Astrocyte (in vitro differentiated cells and primary cell): ENCODE measurements at regions not wholly inside any gene's neighbourhood (a gene's known extent, or its start where the extent isn't known, plus 50 kb on each side); places are given as distances from the start of the nearest gene placed in this dataset.
A peak's percentile ranks its signal among the peaks of the same experiment; 100 is the strongest.

Source experiments
- DNase-seq: peaks from one replicate; pipeline ENCODE4 v3.0.0-alpha.2; 2010; ENCODE audit warnings: low read depth
- FAIRE-seq: peaks from 2 replicates; lab custom pipeline; 2011; peaks lifted over from hg19 to GRCh38; lab: Jason Lieb, UNC
- H2AFZ ChIP-seq: 2 replicates; pipeline ENCODE4 v1.6.0; 2012; ENCODE audit warnings: low read depth, low read length, inconsistent platforms
- H3K27ac ChIP-seq: 2 replicates; pipeline ENCODE4 v1.5.1; 2011; ENCODE audit warnings: low read depth, low read length, inconsistent platforms
- H3K27me3 ChIP-seq: 2 replicates; pipeline ENCODE4 v1.6.0; 2011; ENCODE audit warnings: low read length, inconsistent platforms; ENCODE audit not compliant: insufficient read depth
- H3K36me3 ChIP-seq: 2 replicates; pipeline ENCODE4 v1.5.1; 2011; ENCODE audit warnings: low read length, inconsistent platforms; ENCODE audit not compliant: insufficient read depth
- H3K4me1 ChIP-seq: 2 replicates; pipeline ENCODE4 v1.5.1; 2011; ENCODE audit warnings: low read length, inconsistent platforms; ENCODE audit not compliant: insufficient read depth
- H3K4me2 ChIP-seq: 2 replicates; pipeline ENCODE4 v1.6.0; 2012; ENCODE audit warnings: low read length, inconsistent platforms
- H3K4me3 ChIP-seq: 2 replicates; pipeline ENCODE4 v1.5.1; 2011; ENCODE audit warnings: low read depth, mild to moderate bottlenecking, low read length, inconsistent platforms; ENCODE audit not compliant: insufficient read depth
- H3K79me2 ChIP-seq: 2 replicates; pipeline ENCODE4 v1.6.0; 2012; ENCODE audit warnings: mild to moderate bottlenecking, low read length, inconsistent platforms; ENCODE audit not compliant: insufficient read depth
- H3K9ac ChIP-seq: 2 replicates; pipeline ENCODE4 v1.6.0; 2012; ENCODE audit warnings: mild to moderate bottlenecking, low read length, inconsistent platforms
- H3K9me3 ChIP-seq: 2 replicates; pipeline ENCODE4 v1.5.1; 2012; ENCODE audit warnings: low read depth, mild to moderate bottlenecking, low read length, inconsistent platforms; ENCODE audit not compliant: insufficient read depth
- H4K20me1 ChIP-seq: 2 replicates; pipeline ENCODE4 v1.6.0; 2012; ENCODE audit warnings: low read length, inconsistent platforms; ENCODE audit not compliant: insufficient read depth
- H3K27ac Mint-ChIP-seq: one replicate; pipeline ENCODE4 v1.8.0; 2021; ENCODE audit warnings: mild to moderate bottlenecking, mixed read lengths; ENCODE audit not compliant: unreplicated experiment
- H3K27me3 Mint-ChIP-seq: one replicate; pipeline ENCODE4 v1.8.0; 2021; ENCODE audit warnings: low read depth, mixed read lengths; ENCODE audit not compliant: unreplicated experiment
- H3K36me3 Mint-ChIP-seq: one replicate; pipeline ENCODE4 v1.8.0; 2021; ENCODE audit warnings: low read depth, mixed read lengths; ENCODE audit not compliant: unreplicated experiment
- H3K4me1 Mint-ChIP-seq: one replicate; pipeline ENCODE4 v1.8.0; 2021; ENCODE audit warnings: low read depth, mixed read lengths; ENCODE audit not compliant: unreplicated experiment
- H3K4me3 Mint-ChIP-seq: one replicate; pipeline ENCODE4 v1.8.0; 2021; ENCODE audit warnings: mild to moderate bottlenecking, moderate library complexity, mixed read lengths; ENCODE audit not compliant: unreplicated experiment
- H3K9me3 Mint-ChIP-seq: one replicate; pipeline ENCODE4 v1.8.0; 2021; ENCODE audit warnings: mild to moderate bottlenecking, mixed read lengths; ENCODE audit not compliant: unreplicated experiment
- EZH2 ChIP-seq: IDR thresholded peaks from 2 replicates; pipeline ENCODE4 v1.6.1; 2012; ENCODE audit warnings: mild to moderate bottlenecking, low read length, inconsistent platforms; ENCODE audit not compliant: insufficient read depth
- TF ChIP-seq, protein P1 (sequence below): IDR thresholded peaks from 2 replicates; pipeline ENCODE4 v1.5.1; 2011; ENCODE audit warnings: low read depth, mild to moderate bottlenecking, inconsistent platforms, low read length, moderate library complexity; ENCODE audit not compliant: insufficient read depth

DNA sequence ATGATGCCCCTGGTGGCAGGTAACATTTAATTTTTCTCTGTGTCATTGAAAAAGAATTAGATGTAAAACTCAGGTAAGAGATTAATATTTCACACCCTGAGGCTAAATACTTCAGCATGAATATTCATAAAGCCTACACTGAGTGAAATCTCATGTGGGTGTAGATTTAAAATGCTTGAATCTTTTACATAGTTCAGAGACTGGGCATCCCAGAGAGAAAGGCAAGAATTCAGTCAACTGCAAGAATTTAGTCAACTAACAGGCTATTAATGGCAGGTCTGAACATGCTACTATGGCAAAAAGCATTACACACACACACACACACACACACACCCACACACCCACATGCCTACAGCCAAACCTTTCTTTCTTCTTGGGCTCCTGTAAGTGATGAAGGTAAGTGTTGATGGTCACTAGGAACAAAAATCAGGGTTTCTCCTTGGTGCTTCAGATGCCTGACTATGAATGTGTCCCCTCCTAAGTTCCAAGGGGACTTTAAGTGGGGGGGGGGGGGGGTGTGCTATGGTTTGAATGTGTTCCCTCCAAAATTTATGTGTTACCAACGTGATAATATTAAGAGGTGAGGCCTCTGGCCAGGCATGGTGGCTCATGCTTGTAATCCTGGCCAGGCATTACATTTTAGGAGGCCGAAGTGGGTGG, 63.7 kb upstream of the PSMD7 start:
- Histone ChIP-seq H3K27ac (no peak overlapping the region), H3K4me2 (no peak overlapping the region), H3K4me3 (no peak overlapping the region), H4K20me1 (no peaks in the 10 kb centered on the region), H3K9ac (no peak overlapping the region), H3K79me2 (no peaks in the 10 kb centered on the region), H3K9me3 (no peaks in the 10 kb centered on the region), H3K4me1 (no peaks in the 10 kb centered on the region), H3K36me3 (no peaks in the 10 kb centered on the region), H2AFZ (no peak overlapping the region), H3K27me3 (peaks cover 3% of the 10 kb centered on the region)
- Mint-ChIP-seq H3K27ac (no peak overlapping the region), H3K9me3 (no peaks in the 10 kb centered on the region), H3K4me1 (no peaks in the 10 kb centered on the region), H3K27me3 (no peaks in the 10 kb centered on the region), H3K4me3 (no peak overlapping the region), H3K36me3 (no peaks in the 10 kb centered on the region)
- TF ChIP-seq EZH2 = no peak
- TF ChIP-seq, protein P1, sequence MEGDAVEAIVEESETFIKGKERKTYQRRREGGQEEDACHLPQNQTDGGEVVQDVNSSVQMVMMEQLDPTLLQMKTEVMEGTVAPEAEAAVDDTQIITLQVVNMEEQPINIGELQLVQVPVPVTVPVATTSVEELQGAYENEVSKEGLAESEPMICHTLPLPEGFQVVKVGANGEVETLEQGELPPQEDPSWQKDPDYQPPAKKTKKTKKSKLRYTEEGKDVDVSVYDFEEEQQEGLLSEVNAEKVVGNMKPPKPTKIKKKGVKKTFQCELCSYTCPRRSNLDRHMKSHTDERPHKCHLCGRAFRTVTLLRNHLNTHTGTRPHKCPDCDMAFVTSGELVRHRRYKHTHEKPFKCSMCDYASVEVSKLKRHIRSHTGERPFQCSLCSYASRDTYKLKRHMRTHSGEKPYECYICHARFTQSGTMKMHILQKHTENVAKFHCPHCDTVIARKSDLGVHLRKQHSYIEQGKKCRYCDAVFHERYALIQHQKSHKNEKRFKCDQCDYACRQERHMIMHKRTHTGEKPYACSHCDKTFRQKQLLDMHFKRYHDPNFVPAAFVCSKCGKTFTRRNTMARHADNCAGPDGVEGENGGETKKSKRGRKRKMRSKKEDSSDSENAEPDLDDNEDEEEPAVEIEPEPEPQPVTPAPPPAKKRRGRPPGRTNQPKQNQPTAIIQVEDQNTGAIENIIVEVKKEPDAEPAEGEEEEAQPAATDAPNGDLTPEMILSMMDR = no peak
- FAIRE-seq (no peak), DNase-seq (no peak)

GRCh38 chr16:74230126-74230525, 66.5 kb upstream of the PSMD7 start:
- no peaks in the 10 kb centered on the region for H3K9me3 ChIP-seq
- H3K9ac ChIP-seq = no peak overlapping the region
- H3K79me2 ChIP-seq = no peaks in the 10 kb centered on the region
- H3K4me2 ChIP-seq = no peak overlapping the region
- Mint-ChIP-seq H3K4me1 (peaks cover 10% of the 10 kb centered on the region), H3K27me3 (no peaks in the 10 kb centered on the region), H3K36me3 (no peaks in the 10 kb centered on the region), H3K4me3 (no peak overlapping the region), H3K9me3 (no peaks in the 10 kb centered on the region), H3K27ac (no peak overlapping the region)
- no peaks in the 10 kb centered on the region for H4K20me1 ChIP-seq
- no peak overlapping the region for H3K4me3 ChIP-seq
- no peaks in the 10 kb centered on the region for H3K36me3 ChIP-seq
- H2AFZ ChIP-seq = no peak overlapping the region
- H3K27me3 ChIP-seq = peaks cover 3% of the 10 kb centered on the region
- no peak overlapping the region for H3K27ac ChIP-seq
- no peaks in the 10 kb centered on the region for H3K4me1 ChIP-seq
- DNase-seq (no peak), FAIRE-seq (no peak)
- TF ChIP-seq, protein P1 = no peak
- no peak for TF ChIP-seq EZH2

DNA sequence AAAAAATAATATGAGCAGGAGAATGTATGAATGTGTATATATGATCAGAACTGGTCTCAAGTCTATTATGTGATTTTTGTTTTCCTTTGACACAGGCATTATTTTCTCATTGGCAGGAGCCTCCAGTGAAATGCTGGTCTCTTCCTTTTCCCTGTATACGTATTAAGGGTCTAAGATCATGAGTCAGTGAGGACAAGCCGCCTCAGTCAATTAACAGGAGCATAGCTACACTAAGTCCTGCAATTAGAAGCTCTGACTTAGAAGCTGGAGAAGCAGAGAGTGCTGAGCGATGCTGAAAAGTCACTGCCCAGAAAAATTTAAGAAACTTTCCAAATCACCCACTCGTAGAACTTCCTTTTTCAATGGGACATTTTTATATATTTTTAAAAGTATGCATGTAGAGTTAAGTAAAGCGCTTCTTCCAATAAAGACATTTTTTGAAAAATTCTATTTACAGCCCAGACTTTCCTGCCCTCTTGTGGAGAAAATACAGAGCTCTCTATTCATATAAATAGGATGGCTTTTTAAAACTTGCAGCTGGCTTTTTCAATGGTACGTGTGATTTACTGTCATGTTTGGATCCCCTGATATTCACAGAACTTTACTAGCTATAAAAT, 70.2 kb upstream of the PSMD7 start:
- H3K9me3 ChIP-seq = no peaks in the 10 kb centered on the region
- H3K4me1 ChIP-seq = no peaks in the 10 kb centered on the region
- no peaks in the 10 kb centered on the region for H3K27me3 Mint-ChIP-seq
- no peak for DNase-seq
- H3K27me3 ChIP-seq = peaks cover 3% of the 10 kb centered on the region
- no peak for TF ChIP-seq EZH2
- TF ChIP-seq, protein P1 = peak; percentile 38
- no peak overlapping the region for H3K4me2 ChIP-seq
- H3K36me3 Mint-ChIP-seq = no peaks in the 10 kb centered on the region
- H3K79me2 ChIP-seq = no peaks in the 10 kb centered on the region
- no peak overlapping the region for H3K27ac ChIP-seq
- no peak overlapping the region for H3K9ac ChIP-seq
- H3K27ac Mint-ChIP-seq = peak overlapping the region; percentile 29
- no peaks in the 10 kb centered on the region for H3K9me3 Mint-ChIP-seq
- no peak overlapping the region for H3K4me3 ChIP-seq
- H3K4me3 Mint-ChIP-seq = no peak overlapping the region
- H4K20me1 ChIP-seq = no peaks in the 10 kb centered on the region
- no peak for FAIRE-seq
- H3K36me3 ChIP-seq = no peaks in the 10 kb centered on the region
- H3K4me1 Mint-ChIP-seq = peaks cover 14% of the 10 kb centered on the region
- H2AFZ ChIP-seq = no peak overlapping the region
